Neural cell (in vitro differentiated cells): ENCODE measurements at regions not wholly inside any gene's neighbourhood (a gene's known extent, or its start where the extent isn't known, plus 50 kb on each side); places are given as distances from the start of the nearest gene placed in this dataset.

ENCODE experiments used
- H2AFZ ChIP-seq: fragments of 200-600, 300-800 bp; sonication (generic), shearing (Covaris generic); 2 replicates; pipeline ENCODE4 v1.6.0; 2014; ENCODE audit warnings: low read depth, mild to moderate bottlenecking, antibody characterized with exemption, low read length, moderate library complexity
- H3F3A ChIP-seq: fragments of 200-600 bp; shearing (Covaris generic); 2 replicates; pipeline ENCODE4 v1.6.1; 2016; ENCODE audit warnings: mild to moderate bottlenecking, moderate library complexity, mixed read lengths, antibody characterized with exemption, low read length; ENCODE audit not compliant: insufficient read depth, poor library complexity, severe bottlenecking
- H3K27ac ChIP-seq: fragments of 200-600, 300-800 bp; sonication (generic), shearing (Covaris generic); 2 replicates; pipeline ENCODE4 v1.5.1; 2014; ENCODE audit warnings: mild to moderate bottlenecking, low read length, moderate library complexity
- H3K27me3 ChIP-seq: fragments of 300-800, 200-600 bp; sonication (generic), shearing (Covaris generic); 2 replicates; pipeline ENCODE4 v1.6.0; 2014; ENCODE audit warnings: mild to moderate bottlenecking, low read depth, low read length, moderate library complexity; ENCODE audit not compliant: insufficient read depth
- H3K36me3 ChIP-seq: fragments of 300-800, 200-600 bp; sonication (generic), shearing (Covaris generic); 2 replicates; pipeline ENCODE4 v1.5.1; 2014; ENCODE audit warnings: mild to moderate bottlenecking, antibody characterized with exemption, low read length, moderate library complexity; ENCODE audit not compliant: insufficient read depth
- H3K4me2 ChIP-seq: fragments of 300-800, 200-600 bp; sonication (generic), shearing (Covaris generic); 2 replicates; pipeline ENCODE4 v1.6.0; 2014; ENCODE audit warnings: mild to moderate bottlenecking, low read length
- H3K4me3 ChIP-seq: fragments of 300-800, 200-600 bp; sonication (generic), shearing (Covaris generic); 2 replicates; pipeline ENCODE4 v1.5.1; 2014; ENCODE audit warnings: mild to moderate bottlenecking, low read length, moderate library complexity
- H3K79me2 ChIP-seq: fragments of 200-600 bp; shearing (Covaris generic); replicated peaks from 2 replicates; pipeline ENCODE4 v1.6.0; 2014; ENCODE audit warnings: mild to moderate bottlenecking, low read length, moderate library complexity; ENCODE audit not compliant: insufficient read depth
- H3K9ac ChIP-seq: fragments of 300-800, 200-600 bp; sonication (generic), shearing (Covaris generic); 2 replicates; pipeline ENCODE4 v1.6.1; 2016; ENCODE audit warnings: mild to moderate bottlenecking, low read length, mixed read lengths
- H3K9me2 ChIP-seq: fragments of 200-600 bp; shearing (Covaris generic); 2 replicates; pipeline ENCODE4 v1.6.1; 2016; ENCODE audit warnings: mild to moderate bottlenecking, low read length, mixed read lengths; ENCODE audit not compliant: insufficient read depth
- H3K9me3 ChIP-seq: fragments of 200-600, 300-800 bp; sonication (generic), shearing (Covaris generic); 2 replicates; pipeline ENCODE4 v1.6.1; 2016; ENCODE audit warnings: mild to moderate bottlenecking, mixed run types, low read length, moderate library complexity, mixed read lengths
- H4K20me1 ChIP-seq: fragments of 200-600 bp; shearing (Covaris generic); 2 replicates; pipeline ENCODE4 v1.6.1; 2016; ENCODE audit warnings: mild to moderate bottlenecking, mixed run types; ENCODE audit not compliant: insufficient read depth
- CTCF ChIP-seq: fragments of 450-650 bp; IDR thresholded peaks from 2 replicates; pipeline ENCODE4 v1.5.1; 2014; ENCODE audit warnings: antibody characterized with exemption, mild to moderate bottlenecking, moderate library complexity; ENCODE audit not compliant: poor library complexity, severe bottlenecking
- EP300 ChIP-seq: fragments of 450-650 bp; conservative IDR thresholded peaks from 2 replicates; pipeline ENCODE4 v1.6.1; 2014; ENCODE audit warnings: antibody characterized with exemption, mild to moderate bottlenecking, moderate library complexity; ENCODE audit not compliant: poor library complexity, severe bottlenecking
- EZH2 ChIP-seq: fragments of 200-600, 300-800 bp; shearing (Covaris generic), sonication (generic); IDR thresholded peaks from 2 replicates; pipeline ENCODE4 v1.6.1; 2014; ENCODE audit warnings: antibody characterized with exemption, low read length, borderline replicate concordance, mild to moderate bottlenecking; ENCODE audit not compliant: insufficient read depth, poor library complexity, severe bottlenecking
- MXI1 ChIP-seq: fragments of 450-650 bp; conservative IDR thresholded peaks from 2 replicates; pipeline ENCODE4 v1.6.1; 2014; ENCODE audit warnings: antibody characterized with exemption, mild to moderate bottlenecking; ENCODE audit not compliant: poor library complexity, severe bottlenecking
- POLR2AphosphoS5 ChIP-seq: IDR thresholded peaks from 2 replicates; pipeline ENCODE4 v1.6.1; 2012
- RAD21 ChIP-seq: fragments of 450-650 bp; conservative IDR thresholded peaks from 2 replicates; pipeline ENCODE4 v1.6.1; 2014; ENCODE audit warnings: antibody characterized with exemption, mild to moderate bottlenecking, moderate library complexity
- SMC3 ChIP-seq: fragments of 450-650 bp; conservative IDR thresholded peaks from 2 replicates; pipeline ENCODE4 v1.6.1; 2014; ENCODE audit warnings: antibody characterized with exemption, mild to moderate bottlenecking, moderate library complexity; ENCODE audit not compliant: poor library complexity
- TAF1 ChIP-seq: IDR thresholded peaks from 2 replicates; pipeline ENCODE4 v1.6.1; 2012; ENCODE audit warnings: low read depth
- TF ChIP-seq, protein P1 (sequence below): IDR thresholded peaks from 2 replicates; pipeline ENCODE4 v1.6.1; 2012; ENCODE audit warnings: borderline replicate concordance

DNA sequence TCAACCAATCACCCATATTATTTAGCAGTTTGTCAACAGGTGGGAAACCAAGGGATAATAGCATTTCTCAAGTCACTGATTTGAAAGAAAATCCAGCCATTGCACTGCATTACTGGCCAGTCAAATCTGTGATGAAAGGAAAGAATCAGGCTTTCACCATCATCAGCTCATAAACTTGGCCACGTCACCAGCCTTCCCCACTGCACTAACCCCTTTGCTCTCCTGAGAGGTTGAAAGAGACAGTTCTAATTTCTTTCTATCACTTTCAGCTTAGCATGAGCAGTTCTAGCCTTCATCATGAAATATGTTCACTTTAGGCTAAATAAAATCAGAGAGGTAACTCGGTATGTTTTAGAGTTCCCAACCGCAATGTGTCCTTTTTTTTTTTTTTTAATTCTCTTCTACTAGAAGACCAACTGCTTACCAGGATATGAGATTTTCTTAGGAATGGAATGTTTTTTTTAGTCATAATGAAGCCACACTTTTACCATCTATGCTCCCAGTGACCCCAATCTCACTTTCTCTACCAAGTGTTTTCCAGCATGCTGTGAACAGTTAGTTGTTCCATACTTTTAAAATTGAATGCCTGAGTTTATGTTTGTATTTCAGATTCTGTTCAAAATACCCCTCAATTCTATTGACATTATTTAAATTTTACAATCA lies 55.7 kb upstream of the SLC7A11 start:
- H2AFZ ChIP-seq = no peak overlapping the region

DNA sequence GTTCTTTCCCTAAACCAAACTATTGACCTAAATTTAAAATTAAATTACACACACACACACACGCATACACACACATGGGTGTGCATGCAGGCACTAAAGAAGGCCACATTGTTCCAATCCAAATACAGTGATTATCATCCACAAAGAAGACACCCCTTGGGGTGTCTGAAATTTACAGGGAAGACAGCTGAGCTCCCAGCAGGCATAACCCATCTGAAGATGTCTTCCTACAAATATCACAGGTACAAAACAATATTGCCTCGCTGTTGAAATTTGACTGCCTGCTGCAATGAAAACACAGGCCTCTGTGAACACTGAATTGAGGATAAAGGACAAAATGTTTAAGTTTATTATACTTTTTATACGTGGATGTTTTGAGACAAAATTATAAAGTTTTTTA lies 50.2 kb upstream of the SLC7A11 start:
- no peaks in the 10 kb centered on the region for H3K36me3 ChIP-seq
- no peak overlapping the region for H3K4me2 ChIP-seq
- H3K9ac ChIP-seq = no peak overlapping the region
- H3K27me3 ChIP-seq = no peaks in the 10 kb centered on the region
- H3K4me3 ChIP-seq = no peak overlapping the region
- H3K79me2 ChIP-seq = no peaks in the 10 kb centered on the region
- no peaks in the 10 kb centered on the region for H3F3A ChIP-seq
- no peaks in the 10 kb centered on the region for H3K9me2 ChIP-seq
- no peaks in the 10 kb centered on the region for H3K9me3 ChIP-seq
- H4K20me1 ChIP-seq = no peaks in the 10 kb centered on the region
- no peak overlapping the region for H2AFZ ChIP-seq
- no peak overlapping the region for H3K27ac ChIP-seq
- TF ChIP-seq EP300 (no peak), TAF1 (no peak), SMC3 (no peak), MXI1 (no peak), EZH2 (no peak), POLR2AphosphoS5 (no peak), CTCF (no peak)
- TF ChIP-seq, protein P1, sequence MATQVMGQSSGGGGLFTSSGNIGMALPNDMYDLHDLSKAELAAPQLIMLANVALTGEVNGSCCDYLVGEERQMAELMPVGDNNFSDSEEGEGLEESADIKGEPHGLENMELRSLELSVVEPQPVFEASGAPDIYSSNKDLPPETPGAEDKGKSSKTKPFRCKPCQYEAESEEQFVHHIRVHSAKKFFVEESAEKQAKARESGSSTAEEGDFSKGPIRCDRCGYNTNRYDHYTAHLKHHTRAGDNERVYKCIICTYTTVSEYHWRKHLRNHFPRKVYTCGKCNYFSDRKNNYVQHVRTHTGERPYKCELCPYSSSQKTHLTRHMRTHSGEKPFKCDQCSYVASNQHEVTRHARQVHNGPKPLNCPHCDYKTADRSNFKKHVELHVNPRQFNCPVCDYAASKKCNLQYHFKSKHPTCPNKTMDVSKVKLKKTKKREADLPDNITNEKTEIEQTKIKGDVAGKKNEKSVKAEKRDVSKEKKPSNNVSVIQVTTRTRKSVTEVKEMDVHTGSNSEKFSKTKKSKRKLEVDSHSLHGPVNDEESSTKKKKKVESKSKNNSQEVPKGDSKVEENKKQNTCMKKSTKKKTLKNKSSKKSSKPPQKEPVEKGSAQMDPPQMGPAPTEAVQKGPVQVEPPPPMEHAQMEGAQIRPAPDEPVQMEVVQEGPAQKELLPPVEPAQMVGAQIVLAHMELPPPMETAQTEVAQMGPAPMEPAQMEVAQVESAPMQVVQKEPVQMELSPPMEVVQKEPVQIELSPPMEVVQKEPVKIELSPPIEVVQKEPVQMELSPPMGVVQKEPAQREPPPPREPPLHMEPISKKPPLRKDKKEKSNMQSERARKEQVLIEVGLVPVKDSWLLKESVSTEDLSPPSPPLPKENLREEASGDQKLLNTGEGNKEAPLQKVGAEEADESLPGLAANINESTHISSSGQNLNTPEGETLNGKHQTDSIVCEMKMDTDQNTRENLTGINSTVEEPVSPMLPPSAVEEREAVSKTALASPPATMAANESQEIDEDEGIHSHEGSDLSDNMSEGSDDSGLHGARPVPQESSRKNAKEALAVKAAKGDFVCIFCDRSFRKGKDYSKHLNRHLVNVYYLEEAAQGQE = no peak

More for the DNA sequence above, 55.7 kb upstream of the SLC7A11 start:
- H3K79me2 ChIP-seq = no peaks in the 10 kb centered on the region
- TF ChIP-seq POLR2AphosphoS5 (no peak), EZH2 (no peak), RAD21 (no peak), CTCF (no peak), EP300 (no peak), TAF1 (no peak), SMC3 (no peak), MXI1 (no peak)
- TF ChIP-seq, protein P1 = no peak
- H3K9me2 ChIP-seq = no peaks in the 10 kb centered on the region
- H3F3A ChIP-seq = no peaks in the 10 kb centered on the region
- no peak overlapping the region for H3K4me3 ChIP-seq
- no peaks in the 10 kb centered on the region for H3K36me3 ChIP-seq
- no peaks in the 10 kb centered on the region for H3K27me3 ChIP-seq
- no peak overlapping the region for H3K27ac ChIP-seq
- no peak overlapping the region for H3K4me2 ChIP-seq
- H3K9me3 ChIP-seq = no peaks in the 10 kb centered on the region
- H4K20me1 ChIP-seq = no peaks in the 10 kb centered on the region
- no peak overlapping the region for H3K9ac ChIP-seq
